Ishikawa (cell line): ENCODE measurements at regions not wholly inside any gene's neighbourhood (a gene's known extent, or its start where the extent isn't known, plus 50 kb on each side); places are given as distances from the start of the nearest gene placed in this dataset.

Experiments
- CEBPB ChIP-seq: IDR thresholded peaks from 2 replicates; pipeline ENCODE4 v1.6.1; 2012
- CREB1 ChIP-seq: IDR thresholded peaks from 2 replicates; pipeline ENCODE4 v1.6.1; 2012; ENCODE audit warnings: low read depth
- EGR1 ChIP-seq: IDR thresholded peaks from 2 replicates; pipeline ENCODE4 v1.6.1; 2012
- EP300 ChIP-seq: IDR thresholded peaks from 2 replicates; pipeline ENCODE4 v1.6.1; 2012; ENCODE audit warnings: borderline replicate concordance
- FOXM1 ChIP-seq: IDR thresholded peaks from 2 replicates; pipeline ENCODE4 v1.6.1; 2012; ENCODE audit warnings: low read depth, borderline replicate concordance
- MAX ChIP-seq: IDR thresholded peaks from 2 replicates; pipeline ENCODE4 v1.6.1; 2012
- NFIC ChIP-seq: IDR thresholded peaks from 2 replicates; pipeline ENCODE4 v1.6.1; 2012
- RAD21 ChIP-seq: IDR thresholded peaks from 2 replicates; pipeline ENCODE4 v1.6.1; 2012; ENCODE audit warnings: low read depth
- REST ChIP-seq: IDR thresholded peaks from 2 replicates; pipeline ENCODE4 v1.6.1; 2012; ENCODE audit warnings: low read depth, mild to moderate bottlenecking
- TAF1 ChIP-seq: IDR thresholded peaks from 2 replicates; pipeline ENCODE4 v1.6.1; 2012; ENCODE audit warnings: low read depth, mild to moderate bottlenecking
- TCF12 ChIP-seq: IDR thresholded peaks from 2 replicates; pipeline ENCODE4 v1.6.1; 2012; ENCODE audit warnings: low read depth
- TEAD4 ChIP-seq: IDR thresholded peaks from 2 replicates; pipeline ENCODE4 v1.6.1; 2012
- USF1 ChIP-seq: IDR thresholded peaks from 2 replicates; pipeline ENCODE4 v1.6.1; 2012
- YY1 ChIP-seq: IDR thresholded peaks from 2 replicates; pipeline ENCODE4 v1.6.1; 2012; ENCODE audit warnings: low read depth
- ZBTB7A ChIP-seq: IDR thresholded peaks from 2 replicates; pipeline ENCODE4 v1.6.1; 2012; ENCODE audit warnings: low read depth

- TF ChIP-seq CREB1 = no peak
- no peak for TF ChIP-seq NFIC
- TF ChIP-seq REST = no peak
- TF ChIP-seq MAX = no peak
- TF ChIP-seq EGR1 = no peak
- TF ChIP-seq TEAD4 = no peak
- TF ChIP-seq TCF12 = no peak
- TF ChIP-seq ZBTB7A = no peak
- no peak for TF ChIP-seq USF1
- TF ChIP-seq RAD21 = no peak
- TF ChIP-seq TAF1 = no peak
- TF ChIP-seq FOXM1 = no peak
Observed at GRCh38 chr2:57885742-57886141, 160.9 kb upstream of the VRK2 start.

- TF ChIP-seq NFIC (no peak), CREB1 (no peak), YY1 (no peak), FOXM1 (no peak), EP300 (no peak), TEAD4 (no peak), USF1 (no peak), EGR1 (no peak), TAF1 (no peak), RAD21 (no peak), MAX (no peak), ZBTB7A (no peak), TCF12 (no peak), CEBPB (no peak), REST (no peak)
Observed at GRCh38 chr2:57886161-57886786, 160.3 kb upstream of the VRK2 start.

- TF ChIP-seq TAF1 (no peak), CREB1 (no peak), FOXM1 (no peak), TEAD4 (no peak), REST (no peak)
Observed at GRCh38 chr2:57888463-57888862, 158.1 kb upstream of the VRK2 start.

- TF ChIP-seq ZBTB7A (no peak), TEAD4 (no peak), YY1 (no peak), MAX (no peak), FOXM1 (no peak), EP300 (no peak), NFIC (no peak), TCF12 (no peak), REST (no peak), USF1 (no peak), CEBPB (no peak), CREB1 (no peak), TAF1 (no peak), RAD21 (no peak), EGR1 (no peak)
Observed at GRCh38 chr2:57890464-57890863, 156.1 kb upstream of the VRK2 start.
